Globus pallidus (tissue), 1 donor: ENCODE measurements at regions not wholly inside any gene's neighbourhood (a gene's known extent, or its start where the extent isn't known, plus 50 kb on each side); places are given as distances from the start of the nearest gene placed in this dataset.

Experiments used
- DNase-seq: peaks from one replicate; pipeline ENCODE4 v3.0.0-alpha.2; 2015; ENCODE audit warnings: low spot score

- DNase-seq, result no peak
Measured at GRCh38 chr18:61756244-61756643, 136.6 kb downstream of the RNF152 start.

GRCh38 chr18:61755555-61755954, 137.3 kb downstream of the RNF152 start:
- no peak for DNase-seq

DNA sequence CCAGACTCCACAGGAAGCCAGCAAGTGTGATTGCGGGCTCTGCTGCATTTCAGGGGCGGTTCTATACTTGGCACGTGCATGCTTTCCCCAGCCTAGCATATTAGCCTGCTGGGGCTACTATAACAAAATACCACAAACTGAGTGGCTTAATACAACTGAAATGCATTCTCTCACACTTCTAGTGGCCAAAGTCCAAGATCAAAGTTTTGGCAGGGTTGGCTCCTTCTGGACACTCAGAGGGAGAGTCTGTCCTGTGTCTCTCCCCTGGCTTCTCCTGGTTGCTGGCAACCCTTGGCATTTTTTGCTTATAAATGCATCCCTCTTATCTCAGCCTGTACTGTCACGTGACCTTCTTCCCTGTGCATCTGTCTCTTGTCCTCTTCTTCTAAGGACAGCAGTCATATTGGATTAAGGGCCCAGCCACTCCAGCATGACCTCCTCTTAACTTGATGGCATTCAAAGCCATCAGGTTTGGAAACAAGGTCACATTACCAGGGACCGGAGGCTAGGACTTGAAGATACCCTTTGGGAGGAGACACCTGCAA, 138.7 kb downstream of the RNF152 start:
- no peak for DNase-seq

DNA sequence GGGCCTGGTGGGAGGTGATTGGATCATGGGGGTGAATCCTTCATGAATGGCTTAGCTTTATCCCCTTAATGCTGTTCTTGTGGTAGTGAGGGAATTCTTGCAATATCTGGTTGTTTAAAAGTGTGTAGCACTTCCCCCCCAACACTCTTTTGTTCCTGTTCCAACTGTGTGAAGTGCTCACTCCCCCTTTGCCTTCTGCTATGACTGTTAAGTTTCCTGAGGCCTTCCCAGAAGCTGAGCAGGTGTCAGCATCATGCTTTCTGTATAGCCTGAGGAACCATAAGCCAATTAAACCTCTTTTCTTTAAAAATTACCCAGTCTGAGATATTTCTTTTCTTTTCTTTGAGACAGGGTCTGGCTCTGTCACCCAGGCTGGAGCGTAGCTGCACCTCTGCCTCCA, 139.4 kb downstream of the RNF152 start:
- DNase-seq, result no peak

DNA sequence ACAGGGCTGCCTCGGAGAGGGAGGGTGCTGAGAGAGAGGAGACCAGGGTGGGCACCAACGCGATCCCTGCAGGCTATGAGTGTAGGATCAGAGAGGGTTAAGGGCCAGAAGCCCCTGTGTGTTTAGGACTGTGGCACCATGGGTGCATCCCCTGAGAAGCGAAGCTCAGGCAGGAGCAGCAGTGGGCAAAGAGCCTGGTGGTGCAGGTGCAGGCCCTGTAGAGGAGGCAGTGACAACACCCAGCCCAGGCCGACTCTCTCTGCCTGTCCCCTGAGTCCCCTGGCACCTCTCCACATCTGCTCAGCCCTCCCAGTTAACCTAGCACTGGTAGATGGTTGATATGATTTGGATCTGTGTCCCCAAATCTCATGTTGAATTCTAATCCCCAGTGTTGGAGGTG, 139.8 kb downstream of the RNF152 start:
- no peak for DNase-seq

DNA sequence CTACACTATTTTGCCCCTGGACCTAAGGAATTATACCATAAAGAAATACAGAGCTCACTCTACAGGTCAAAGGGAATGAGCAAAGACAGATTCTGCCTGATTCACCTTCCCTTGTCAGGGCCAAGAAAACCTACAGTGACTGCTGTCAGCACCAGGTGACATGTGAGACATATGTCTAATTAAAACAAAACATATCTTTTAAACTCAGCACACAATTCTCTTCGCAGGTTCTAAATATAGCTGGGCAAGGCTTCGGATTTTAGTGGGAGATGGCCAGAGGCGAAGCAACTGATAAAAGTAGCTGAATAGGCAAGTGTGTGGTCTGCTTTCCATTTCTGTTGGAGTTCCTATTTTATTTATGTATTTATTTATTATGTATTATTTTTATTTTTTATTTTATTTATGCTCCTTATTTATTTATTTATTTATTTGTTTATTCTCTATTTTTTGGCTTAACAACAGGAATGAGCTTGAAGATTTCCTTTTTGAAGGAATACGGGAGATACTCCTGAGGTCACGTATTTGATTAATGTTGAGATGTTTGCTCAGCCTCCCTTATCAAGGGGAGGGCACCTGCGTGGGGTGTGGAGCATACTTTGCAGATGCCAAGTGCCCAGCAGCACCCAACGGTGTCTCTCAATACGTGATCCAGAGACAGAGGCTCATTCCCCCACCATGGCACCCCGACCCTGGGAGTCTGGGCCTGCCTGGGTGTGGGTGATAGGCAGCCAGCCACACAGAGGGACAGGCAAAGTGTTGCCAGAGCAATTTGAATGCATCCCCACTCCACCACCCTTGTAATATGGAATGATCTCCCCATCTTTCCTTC, 141.8 kb downstream of the RNF152 start:
- DNase-seq, result no peak

DNA sequence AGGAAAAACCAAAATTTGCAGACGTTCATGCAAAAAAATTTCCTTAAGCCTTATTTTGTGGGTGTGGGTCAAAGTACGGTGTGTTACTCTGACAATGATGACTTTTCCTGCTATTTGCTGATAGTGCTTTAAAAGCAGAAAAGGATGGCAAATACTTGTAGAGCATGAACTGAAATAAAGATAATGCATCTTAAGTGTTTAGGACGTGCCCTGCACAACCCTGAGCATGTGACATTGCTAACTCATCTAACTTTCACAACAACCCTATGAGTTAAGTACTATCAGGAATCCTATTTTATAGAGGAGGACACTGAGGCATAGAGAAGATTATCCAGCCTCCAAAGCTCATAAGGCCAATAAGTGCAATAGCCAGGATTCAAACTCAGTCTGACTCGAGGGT, 143.3 kb downstream of the RNF152 start:
- no peak for DNase-seq

DNA sequence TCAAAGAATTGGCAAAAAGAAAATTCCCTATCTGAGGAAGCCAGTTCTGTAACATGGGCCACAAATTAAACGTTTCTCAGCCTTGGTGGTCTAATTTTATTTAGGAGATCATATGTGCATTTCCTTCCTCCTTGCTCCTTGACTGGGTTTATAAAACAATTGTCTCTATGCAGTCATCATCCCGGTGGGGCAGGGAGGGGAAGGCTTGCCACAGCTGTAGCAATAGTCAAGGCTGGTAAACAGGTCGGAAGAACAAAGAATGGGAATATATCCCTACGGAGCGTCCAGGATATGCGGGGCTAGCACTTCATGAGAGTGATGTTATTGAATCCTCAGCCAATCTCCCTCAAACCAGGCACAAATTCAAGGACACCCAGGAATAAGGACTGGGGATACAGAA, 143.8 kb downstream of the RNF152 start:
- DNase-seq, result no peak

GRCh38 chr18:61748004-61748403, 144.8 kb downstream of the RNF152 start:
- no peak for DNase-seq

GRCh38 chr18:61743775-61744531, 148.9 kb downstream of the RNF152 start:
- DNase-seq, result no peak

GRCh38 chr18:61742565-61743429, 150.0 kb downstream of the RNF152 start:
- peak; percentile 34 for DNase-seq

- no peak for DNase-seq
Measured at GRCh38 chr18:61741881-61742454, 150.8 kb downstream of the RNF152 start.

DNA sequence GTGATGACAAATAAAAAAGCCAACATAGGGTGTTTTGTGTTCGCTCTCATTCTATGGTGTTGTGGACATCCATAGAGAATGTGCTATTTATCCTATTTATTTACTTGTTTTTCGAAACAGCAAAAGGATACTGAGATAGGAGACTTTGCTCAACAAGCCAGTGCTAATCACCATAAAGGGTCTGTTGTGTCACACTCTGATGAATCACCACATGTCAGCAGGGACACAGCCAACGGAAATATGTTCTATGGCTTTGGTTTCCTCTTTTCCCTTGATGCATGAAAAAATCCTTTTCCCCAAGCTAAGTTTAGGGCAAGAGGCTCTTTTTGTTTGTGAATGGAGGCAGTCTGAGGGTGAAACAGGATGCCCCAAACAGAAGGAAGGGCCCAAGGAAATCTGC, 154.3 kb downstream of the RNF152 start:
- no peak for DNase-seq

DNA sequence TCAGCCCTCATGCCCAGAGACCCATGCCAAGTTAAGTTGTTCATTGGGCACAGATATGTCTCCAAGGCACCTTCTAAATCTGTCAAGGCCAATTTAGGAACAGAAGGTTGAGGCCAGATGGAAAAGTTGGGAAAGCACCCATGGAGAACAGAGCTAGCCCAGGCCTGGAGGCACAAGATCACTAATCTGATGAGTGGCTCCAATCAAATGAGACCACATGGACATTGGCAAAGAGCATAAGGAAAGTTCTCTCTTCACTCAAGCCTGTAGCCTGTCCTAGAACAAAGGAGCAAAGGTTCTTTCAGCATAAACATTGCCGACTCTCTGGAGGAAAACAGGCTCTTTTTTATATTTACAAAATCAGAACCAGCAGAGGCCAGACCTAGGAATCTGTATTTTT, 154.8 kb downstream of the RNF152 start:
- DNase-seq, result no peak

DNA sequence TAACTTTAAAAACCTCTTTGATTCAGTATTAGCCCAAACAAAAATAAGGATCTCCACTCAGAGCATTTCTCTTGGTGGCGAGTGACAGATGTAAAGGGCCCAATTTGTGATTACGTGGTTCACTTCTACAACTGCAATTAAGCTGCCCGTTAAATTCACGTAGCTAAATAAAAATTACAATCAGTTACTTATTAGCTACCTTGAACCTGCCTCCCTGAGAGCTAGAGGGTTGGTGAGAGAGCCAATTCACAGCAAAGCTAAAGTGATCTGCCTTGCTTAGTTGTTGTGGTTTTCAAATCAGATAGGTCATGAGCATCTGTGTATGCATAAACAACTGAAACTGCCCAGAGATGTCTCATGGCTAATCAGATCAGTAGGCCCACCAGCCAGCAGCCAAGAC, 156.7 kb downstream of the RNF152 start:
- DNase-seq, result no peak

- DNase-seq, result no peak
Measured at GRCh38 chr18:61735564-61736102, 157.2 kb downstream of the RNF152 start.

DNA sequence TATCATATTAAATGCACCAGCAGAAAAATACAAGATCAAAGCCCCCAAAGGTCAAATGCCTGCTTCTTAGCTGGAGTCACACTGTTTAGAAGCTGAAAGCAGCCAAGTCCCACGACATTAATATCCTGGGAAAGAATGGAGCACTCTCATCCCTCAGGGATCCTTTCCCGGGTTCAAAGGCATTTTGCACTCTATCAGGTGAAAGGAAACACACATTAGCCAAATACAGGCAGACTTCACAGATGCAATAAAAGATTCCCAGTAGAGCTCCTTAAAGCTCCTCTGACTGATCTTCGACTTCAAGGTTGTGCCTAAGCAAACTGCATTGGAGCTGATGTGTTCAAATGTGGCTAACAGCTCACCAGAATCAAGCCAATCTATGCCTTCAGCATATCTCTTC, 158.4 kb downstream of the RNF152 start:
- DNase-seq, result no peak

DNA sequence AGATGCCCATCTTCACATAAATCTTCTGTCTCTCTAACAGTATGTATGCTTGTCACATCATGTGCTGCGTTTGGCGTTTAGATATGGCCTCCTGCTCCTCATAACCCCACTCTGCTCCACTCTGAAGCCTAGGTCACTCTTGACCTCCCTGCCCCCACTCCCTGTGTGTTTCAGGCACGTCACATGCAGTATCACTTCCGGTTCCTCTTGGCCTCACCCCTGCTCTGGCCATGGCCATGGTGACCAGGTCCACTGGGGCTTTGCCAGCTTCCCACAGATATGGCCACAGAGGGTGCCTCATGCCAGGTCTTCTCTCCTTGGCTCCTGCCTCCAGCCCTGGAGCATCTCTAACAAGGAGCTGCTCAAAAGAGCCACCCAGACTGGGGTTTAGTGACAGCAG, 160.0 kb downstream of the RNF152 start:
- no peak for DNase-seq

DNA sequence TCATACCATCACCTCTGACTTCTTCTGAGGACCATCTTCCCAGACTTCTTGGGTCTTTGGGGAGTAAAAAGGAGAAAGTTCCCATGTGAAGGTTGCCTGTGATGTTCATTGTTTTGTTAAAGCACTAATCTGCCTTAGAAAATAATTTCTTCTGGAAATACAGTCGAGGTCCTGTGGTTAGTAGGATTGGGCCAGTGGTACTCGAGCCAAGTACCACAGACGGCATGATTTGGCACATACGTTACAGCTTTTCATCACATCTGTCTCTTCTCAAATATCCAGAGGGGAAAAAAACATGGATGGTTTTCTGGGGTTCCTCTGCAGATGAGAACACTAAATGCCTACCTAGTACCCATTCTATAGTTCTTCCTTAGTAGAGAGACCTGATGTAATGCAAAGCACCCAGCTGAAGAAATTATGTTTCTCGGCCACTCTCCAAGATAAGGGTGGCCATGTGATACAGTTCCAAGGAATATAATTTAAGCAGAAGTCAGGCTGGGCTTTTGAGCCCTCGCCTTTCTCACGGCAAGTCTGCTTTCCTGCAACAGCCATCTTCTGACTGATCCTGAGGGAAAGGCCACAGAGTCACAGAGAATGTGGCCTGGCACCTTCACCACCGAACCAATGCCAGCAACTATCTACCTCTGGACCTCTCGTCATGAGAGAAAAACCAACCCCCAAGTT, 161.0 kb downstream of the RNF152 start:
- no peak for DNase-seq

DNA sequence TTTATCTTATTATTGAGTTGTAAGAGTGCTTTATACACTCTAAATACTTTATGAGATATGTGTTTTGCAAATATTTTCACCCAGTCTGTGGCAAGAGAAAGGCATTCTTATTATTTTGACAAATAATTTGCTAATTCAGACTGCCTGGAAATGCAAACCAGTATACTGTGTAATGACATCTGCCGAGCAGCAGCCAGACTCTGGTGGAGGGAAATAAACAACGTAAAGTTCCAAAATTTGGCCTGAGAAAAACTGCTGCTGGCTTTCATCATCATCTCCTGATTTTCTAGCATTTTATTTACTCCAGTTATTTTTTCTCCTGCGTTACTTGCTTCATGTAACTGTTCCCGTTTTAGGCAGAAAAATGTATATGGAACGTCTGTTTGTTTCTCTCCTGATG, 161.6 kb downstream of the RNF152 start:
- no peak for DNase-seq

GRCh38 chr18:61729322-61729721, 163.5 kb downstream of the RNF152 start:
- DNase-seq, result no peak
